ENCODE measurements at regions not wholly inside any gene's neighbourhood (a gene's known extent, or its start where the extent isn't known, plus 50 kb on each side); places are given as distances from the start of the nearest gene placed in this dataset.

GRCh38 chr1:193519922-193520321 lies 333.5 kb upstream of the B3GALT2 start:
- TF ChIP-seq, protein P1, sequence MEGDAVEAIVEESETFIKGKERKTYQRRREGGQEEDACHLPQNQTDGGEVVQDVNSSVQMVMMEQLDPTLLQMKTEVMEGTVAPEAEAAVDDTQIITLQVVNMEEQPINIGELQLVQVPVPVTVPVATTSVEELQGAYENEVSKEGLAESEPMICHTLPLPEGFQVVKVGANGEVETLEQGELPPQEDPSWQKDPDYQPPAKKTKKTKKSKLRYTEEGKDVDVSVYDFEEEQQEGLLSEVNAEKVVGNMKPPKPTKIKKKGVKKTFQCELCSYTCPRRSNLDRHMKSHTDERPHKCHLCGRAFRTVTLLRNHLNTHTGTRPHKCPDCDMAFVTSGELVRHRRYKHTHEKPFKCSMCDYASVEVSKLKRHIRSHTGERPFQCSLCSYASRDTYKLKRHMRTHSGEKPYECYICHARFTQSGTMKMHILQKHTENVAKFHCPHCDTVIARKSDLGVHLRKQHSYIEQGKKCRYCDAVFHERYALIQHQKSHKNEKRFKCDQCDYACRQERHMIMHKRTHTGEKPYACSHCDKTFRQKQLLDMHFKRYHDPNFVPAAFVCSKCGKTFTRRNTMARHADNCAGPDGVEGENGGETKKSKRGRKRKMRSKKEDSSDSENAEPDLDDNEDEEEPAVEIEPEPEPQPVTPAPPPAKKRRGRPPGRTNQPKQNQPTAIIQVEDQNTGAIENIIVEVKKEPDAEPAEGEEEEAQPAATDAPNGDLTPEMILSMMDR (IDR thresholded peaks at IDR 0.05; ENCODE audit: poor library complexity), result no peak
- TF ChIP-seq EZH2 (IDR thresholded peaks at IDR 0.05; ENCODE audit: borderline replicate concordance), result no peak
